H9 (cell line): ENCODE measurements at regions not wholly inside any gene's neighbourhood (a gene's known extent, or its start where the extent isn't known, plus 50 kb on each side); places are given as distances from the start of the nearest gene placed in this dataset.

Experiments used
- DNase-seq: peaks from one replicate; pipeline ENCODE4 v3.0.0-alpha.2; 2017
- H2AFZ ChIP-seq: one replicate; pipeline ENCODE4 v1.6.1; 2013; ENCODE audit warnings: mild to moderate bottlenecking, low read length, control low read depth, moderate library complexity
- H2AK5ac ChIP-seq: 2 replicates; pipeline ENCODE4 v1.6.1; 2013; ENCODE audit warnings: low read length, control low read depth, mixed read lengths; ENCODE audit not compliant: insufficient read length
- H2BK120ac ChIP-seq: one replicate; pipeline ENCODE4 v1.6.1; 2013; ENCODE audit warnings: low read depth, mild to moderate bottlenecking, low read length, control low read depth, inconsistent platforms; ENCODE audit not compliant: poor library complexity, severe bottlenecking
- H2BK12ac ChIP-seq: 2 replicates; pipeline ENCODE4 v1.6.1; 2013; ENCODE audit warnings: low read length, control low read depth, mixed read lengths, low read depth; ENCODE audit not compliant: insufficient read length
- H2BK15ac ChIP-seq: 2 replicates; pipeline ENCODE4 v1.6.1; 2013; ENCODE audit warnings: low read depth, low read length, control low read depth
- H2BK20ac ChIP-seq: one replicate; pipeline ENCODE4 v1.6.1; 2013; ENCODE audit warnings: low read depth, mild to moderate bottlenecking, low read length, control low read depth, inconsistent platforms; ENCODE audit not compliant: poor library complexity, severe bottlenecking
- H2BK5ac ChIP-seq: 2 replicates; pipeline ENCODE4 v1.6.1; 2013; ENCODE audit warnings: low read length, control low read depth, mixed read lengths; ENCODE audit not compliant: insufficient read length
- H3K14ac ChIP-seq: 2 replicates; pipeline ENCODE4 v1.6.1; 2013; ENCODE audit warnings: low read length, control low read depth; ENCODE audit not compliant: insufficient read depth
- H3K18ac ChIP-seq: 2 replicates; pipeline ENCODE4 v1.6.1; 2013; ENCODE audit warnings: low read depth, mild to moderate bottlenecking, mixed read lengths, low read length, control low read depth; ENCODE audit not compliant: insufficient read length
- H3K23ac ChIP-seq: 2 replicates; pipeline ENCODE4 v1.6.1; 2013; ENCODE audit warnings: low read length, control low read depth, mixed read lengths, low read depth; ENCODE audit not compliant: insufficient read length
- H3K23me2 ChIP-seq: 2 replicates; pipeline ENCODE4 v1.6.1; 2013; ENCODE audit warnings: low read depth, mild to moderate bottlenecking, mixed read lengths, low read length, control low read depth; ENCODE audit not compliant: insufficient read length, poor library complexity, severe bottlenecking
- H3K27ac ChIP-seq: 2 replicates; pipeline ENCODE4 v1.5.1; 2013; ENCODE audit warnings: low read length, control low read depth, mixed read lengths, low read depth; ENCODE audit not compliant: insufficient read length
- H3K27me3 ChIP-seq: 2 replicates; pipeline ENCODE4 v1.6.1; 2013; ENCODE audit warnings: low read length, control low read depth, inconsistent platforms; ENCODE audit not compliant: insufficient read depth
- H3K4ac ChIP-seq: 2 replicates; pipeline ENCODE4 v1.6.1; 2013; ENCODE audit warnings: low read depth, mild to moderate bottlenecking, control low read depth, inconsistent platforms, low read length, moderate library complexity
- H3K4me1 ChIP-seq: 2 replicates; pipeline ENCODE4 v1.6.1; 2013; ENCODE audit warnings: low read length, control low read depth, inconsistent platforms; ENCODE audit not compliant: insufficient read depth
- H3K4me2 ChIP-seq: 2 replicates; pipeline ENCODE4 v1.6.1; 2013; ENCODE audit warnings: low read length, control low read depth, mixed read lengths; ENCODE audit not compliant: insufficient read length, insufficient read depth
- H3K56ac ChIP-seq: 2 replicates; pipeline ENCODE4 v1.6.1; 2013; ENCODE audit warnings: low read depth, mild to moderate bottlenecking, mixed read lengths, low read length, control low read depth; ENCODE audit not compliant: insufficient read length
- H3K79me1 ChIP-seq: 2 replicates; pipeline ENCODE4 v1.6.1; 2013; ENCODE audit warnings: low read depth, mild to moderate bottlenecking, moderate library complexity, low read length, control low read depth, inconsistent platforms; ENCODE audit not compliant: insufficient read depth, poor library complexity, severe bottlenecking
- H3K79me2 ChIP-seq: 2 replicates; pipeline ENCODE4 v1.6.1; 2013; ENCODE audit warnings: low read length, control low read depth, inconsistent platforms; ENCODE audit not compliant: insufficient read depth
- H3K9ac ChIP-seq: 2 replicates; pipeline ENCODE4 v1.6.1; 2013; ENCODE audit warnings: low read length, control low read depth, mixed read lengths; ENCODE audit not compliant: insufficient read length; ENCODE audit errors: extremely low read depth
- H3K9me3 ChIP-seq: one replicate; pipeline ENCODE4 v1.6.1; 2013; ENCODE audit warnings: low read depth, low read length, inconsistent platforms; ENCODE audit not compliant: control insufficient read depth
- H3T11ph ChIP-seq: one replicate; pipeline ENCODE4 v1.6.1; 2013; ENCODE audit warnings: mild to moderate bottlenecking, low read length, control low read depth, inconsistent platforms
- H4K20me1 ChIP-seq: one replicate; pipeline ENCODE4 v1.6.1; 2013; ENCODE audit not compliant: control insufficient read depth, insufficient read length, insufficient read depth
- H4K5ac ChIP-seq: 2 replicates; pipeline ENCODE4 v1.6.1; 2013; ENCODE audit warnings: low read depth, mild to moderate bottlenecking, mixed read lengths, low read length, control low read depth; ENCODE audit not compliant: insufficient read length
- H4K8ac ChIP-seq: replicated peaks from 2 replicates; pipeline ENCODE4 v1.6.1; 2013; ENCODE audit warnings: low read length, control low read depth, mixed read lengths, low read depth; ENCODE audit not compliant: insufficient read length
- H4K91ac ChIP-seq: 2 replicates; pipeline ENCODE4 v1.6.1; 2013; ENCODE audit warnings: low read depth, mild to moderate bottlenecking, moderate library complexity, mixed read lengths, low read length, control low read depth; ENCODE audit not compliant: insufficient read length
- H3K27ac Mint-ChIP-seq, 3 experiments: 2 replicates in 2 of 3; 3 replicates in 1 of 3; pipeline ENCODE4 v1.8.0; 2020 to 2021; ENCODE audit warnings: mixed read lengths in 3 of 3, mild to moderate bottlenecking in 1 of 3, moderate library complexity in 1 of 3
- H3K27me3 Mint-ChIP-seq: 2 replicates; pipeline ENCODE4 v1.8.0; 2021; ENCODE audit warnings: low read depth, mild to moderate bottlenecking, moderate library complexity, mixed read lengths
- H3K36me3 Mint-ChIP-seq, 3 experiments: 2 replicates in 2 of 3; 3 replicates in 1 of 3; pipeline ENCODE4 v1.8.0; 2020 to 2021; ENCODE audit warnings: low read depth in 3 of 3, mixed read lengths in 3 of 3; ENCODE audit not compliant: insufficient read depth in 1 of 3
- H3K4me1 Mint-ChIP-seq, 2 experiments: 2 replicates each; pipeline ENCODE4 v1.8.0; 2020; ENCODE audit warnings: mixed read lengths in 2 of 2
- H3K4me3 Mint-ChIP-seq, 2 experiments: 2 replicates in 1 of 2; 3 replicates in 1 of 2; pipeline ENCODE4 v1.8.0; 2020 to 2021; ENCODE audit warnings: mild to moderate bottlenecking in 2 of 2, mixed read lengths in 2 of 2, moderate library complexity in 1 of 2
- H3K9me3 Mint-ChIP-seq, 2 experiments: 2 replicates in 1 of 2; 3 replicates in 1 of 2; pipeline ENCODE4 v1.8.0; 2020; ENCODE audit warnings: mild to moderate bottlenecking in 2 of 2, mixed read lengths in 2 of 2, moderate library complexity in 1 of 2
- CTCF ChIP-seq: fragments of 200-600 bp; sonication (generic); conservative IDR thresholded peaks from 3 replicates; pipeline ENCODE4 v1.8.0; 2021; ENCODE audit warnings: antibody characterized with exemption, mild to moderate bottlenecking

GRCh38 chr4:91965166-91965565 is 338.6 kb upstream of the GRID2 start:
- H3K18ac ChIP-seq: no peak overlapping the region
- Mint-ChIP-seq H3K4me1 (no peaks in the 10 kb centered on the region), H3K9me3 (no peaks in the 10 kb centered on the region), H3K4me3 (no peak overlapping the region), H3K27me3 (no peaks in the 10 kb centered on the region), H3K27ac (no peak overlapping the region), H3K36me3 (no peaks in the 10 kb centered on the region)
- no peak overlapping the region for H2AFZ ChIP-seq
- H4K5ac ChIP-seq: no peak overlapping the region
- H3K14ac ChIP-seq: no peak overlapping the region
- no peak overlapping the region for H2BK12ac ChIP-seq
- H2AK5ac ChIP-seq: no peak overlapping the region
- peak; percentile 59 for TF ChIP-seq CTCF
- no peak overlapping the region for H3K56ac ChIP-seq
- no peak overlapping the region for H2BK20ac ChIP-seq
- H4K91ac ChIP-seq: no peak overlapping the region
- H3K4me1 ChIP-seq: no peaks in the 10 kb centered on the region
- H4K20me1 ChIP-seq: no peaks in the 10 kb centered on the region
- H2BK15ac ChIP-seq: no peak overlapping the region
- no peak overlapping the region for H3K4me2 ChIP-seq
- H2BK120ac ChIP-seq: no peak overlapping the region
- no peak overlapping the region for H3K9ac ChIP-seq
- no peak overlapping the region for H2BK5ac ChIP-seq
- H3K23ac ChIP-seq: no peak overlapping the region
- no peaks in the 10 kb centered on the region for H3K79me2 ChIP-seq
- H3K23me2 ChIP-seq: no peaks in the 10 kb centered on the region
- H3K9me3 ChIP-seq: no peaks in the 10 kb centered on the region
- H3K79me1 ChIP-seq: no peaks in the 10 kb centered on the region
- H3T11ph ChIP-seq: no peak overlapping the region
- no peak overlapping the region for H4K8ac ChIP-seq
- H3K4ac ChIP-seq: no peak overlapping the region
- no peak overlapping the region for H3K27ac ChIP-seq
- DNase-seq: no peak
- H3K27me3 ChIP-seq: no peaks in the 10 kb centered on the region
